MM.1S (cell line): ENCODE measurements at regions not wholly inside any gene's neighbourhood (a gene's known extent, or its start where the extent isn't known, plus 50 kb on each side); places are given as distances from the start of the nearest gene placed in this dataset.

Source experiments
- DNase-seq: peaks from one replicate; pipeline ENCODE4 v3.0.0-alpha.2; 2015
- H2AFZ ChIP-seq: fragments of 300-600 bp; sonication (generic); 2 replicates; pipeline ENCODE4 v1.6.0; 2016; ENCODE audit warnings: antibody characterized with exemption, low read length
- H3F3A ChIP-seq: fragments of 300-600 bp; sonication (generic); 2 replicates; pipeline ENCODE4 v1.6.1; 2016; ENCODE audit warnings: mild to moderate bottlenecking, antibody characterized with exemption, low read length, moderate library complexity, mixed read lengths; ENCODE audit not compliant: insufficient read depth
- H3K27ac ChIP-seq: fragments of 300-600 bp; sonication (generic); 2 replicates; pipeline ENCODE4 v1.5.1; 2016; ENCODE audit warnings: mild to moderate bottlenecking, low read length
- H3K27me3 ChIP-seq: fragments of 300-600 bp; sonication (generic); replicated peaks from 2 replicates; pipeline ENCODE4 v1.6.0; 2016; ENCODE audit warnings: low read length; ENCODE audit not compliant: insufficient read depth
- H3K36me3 ChIP-seq: fragments of 300-600 bp; sonication (generic); replicated peaks from 2 replicates; pipeline ENCODE4 v1.6.1; 2016; ENCODE audit warnings: mild to moderate bottlenecking, low read length, mixed read lengths; ENCODE audit not compliant: insufficient read depth
- H3K4me1 ChIP-seq: fragments of 300-600 bp; sonication (generic); 2 replicates; pipeline ENCODE4 v1.6.1; 2016; ENCODE audit warnings: low read length, mixed read lengths
- H3K4me2 ChIP-seq: fragments of 300-600 bp; sonication (generic); 2 replicates; pipeline ENCODE4 v1.6.0; 2016; ENCODE audit warnings: low read depth, low read length
- H3K4me3 ChIP-seq: fragments of 300-600 bp; sonication (generic); 2 replicates; pipeline ENCODE4 v1.5.1; 2016; ENCODE audit warnings: low read length, mixed read lengths
- H3K79me2 ChIP-seq: fragments of 300-600 bp; sonication (generic); 2 replicates; pipeline ENCODE4 v1.6.1; 2016; ENCODE audit warnings: mixed run types, low read length, mixed read lengths
- H3K9ac ChIP-seq: fragments of 300-600 bp; sonication (generic); 2 replicates; pipeline ENCODE4 v1.6.1; 2016; ENCODE audit warnings: low read length, mixed read lengths
- H3K9me2 ChIP-seq: fragments of 300-600 bp; sonication (generic); replicated peaks from 2 replicates; pipeline ENCODE4 v1.6.1; 2016; ENCODE audit warnings: mild to moderate bottlenecking, low read length, mixed read lengths; ENCODE audit not compliant: insufficient read depth
- H3K9me3 ChIP-seq: fragments of 300-600 bp; sonication (generic); replicated peaks from 2 replicates; pipeline ENCODE4 v1.6.1; 2016; ENCODE audit warnings: mild to moderate bottlenecking, low read length, mixed read lengths; ENCODE audit not compliant: insufficient read depth
- H4K20me1 ChIP-seq: fragments of 300-600 bp; sonication (generic); 2 replicates; pipeline ENCODE4 v1.6.1; 2016; ENCODE audit warnings: mild to moderate bottlenecking, low read length, moderate library complexity, mixed read lengths; ENCODE audit not compliant: insufficient read depth
- CTCF ChIP-seq: fragments of 300-600 bp; sonication (generic); IDR thresholded peaks from 2 replicates; pipeline ENCODE4 v1.5.1; 2016; ENCODE audit warnings: antibody characterized with exemption, low read length, mixed read lengths
- EZH2 ChIP-seq: fragments of 300-600 bp; sonication (generic); optimal IDR thresholded peaks from 2 replicates; pipeline ENCODE3; 2017; ENCODE audit warnings: low read depth, mild to moderate bottlenecking, antibody characterized with exemption, low read length, mixed read lengths
- EZH2phosphoT487 ChIP-seq: fragments of 300-600 bp; sonication (generic); IDR thresholded peaks from 2 replicates; pipeline ENCODE4 v1.6.1; 2018; ENCODE audit warnings: antibody characterized with exemption, low read length

- no peaks in the 10 kb centered on the region for H3K36me3 ChIP-seq
- H3K9me3 ChIP-seq: no peaks in the 10 kb centered on the region
- no peak for DNase-seq
- H3K4me1 ChIP-seq: no peaks in the 10 kb centered on the region
- H3K9ac ChIP-seq: no peak overlapping the region
- H4K20me1 ChIP-seq: no peaks in the 10 kb centered on the region
- no peak overlapping the region for H3K27ac ChIP-seq
- no peak overlapping the region for H2AFZ ChIP-seq
- H3K9me2 ChIP-seq: no peaks in the 10 kb centered on the region
- H3K27me3 ChIP-seq: no peaks in the 10 kb centered on the region
- H3K4me3 ChIP-seq: no peak overlapping the region
- no peaks in the 10 kb centered on the region for H3K79me2 ChIP-seq
- no peaks in the 10 kb centered on the region for H3F3A ChIP-seq
- H3K4me2 ChIP-seq: no peak overlapping the region
- TF ChIP-seq EZH2 (no peak), CTCF (no peak), EZH2phosphoT487 (no peak)
These were observed 415.2 kb upstream of the SGCG start for GRCh38 chr13:22765547-22765946.

- no peak overlapping the region for H2AFZ ChIP-seq
- no peaks in the 10 kb centered on the region for H3K27me3 ChIP-seq
- no peaks in the 10 kb centered on the region for H3F3A ChIP-seq
- H3K9me2 ChIP-seq: no peaks in the 10 kb centered on the region
- no peak overlapping the region for H3K27ac ChIP-seq
- H3K9ac ChIP-seq: no peak overlapping the region
- H3K4me1 ChIP-seq: no peaks in the 10 kb centered on the region
- no peaks in the 10 kb centered on the region for H3K9me3 ChIP-seq
- TF ChIP-seq CTCF: no peak
- no peak for TF ChIP-seq EZH2phosphoT487
- no peak overlapping the region for H3K4me3 ChIP-seq
- H3K36me3 ChIP-seq: no peaks in the 10 kb centered on the region
- no peak overlapping the region for H3K4me2 ChIP-seq
- H4K20me1 ChIP-seq: no peaks in the 10 kb centered on the region
- no peak for DNase-seq
- H3K79me2 ChIP-seq: no peaks in the 10 kb centered on the region
These were observed 409.9 kb upstream of the SGCG start for GRCh38 chr13:22770891-22771290.

GRCh38 chr13:22773465-22773864 is 407.3 kb upstream of the SGCG start:
- no peak overlapping the region for H3K9ac ChIP-seq
- no peak for DNase-seq
- no peaks in the 10 kb centered on the region for H3K79me2 ChIP-seq
- no peak overlapping the region for H3K27ac ChIP-seq
- no peaks in the 10 kb centered on the region for H3F3A ChIP-seq
- H2AFZ ChIP-seq: no peak overlapping the region
- no peak overlapping the region for H3K4me2 ChIP-seq
- TF ChIP-seq EZH2 (no peak), EZH2phosphoT487 (no peak), CTCF (no peak)
- H3K9me2 ChIP-seq: no peaks in the 10 kb centered on the region
- H3K9me3 ChIP-seq: no peaks in the 10 kb centered on the region
- H3K4me3 ChIP-seq: no peak overlapping the region
- no peaks in the 10 kb centered on the region for H3K27me3 ChIP-seq
- no peaks in the 10 kb centered on the region for H3K4me1 ChIP-seq
- H4K20me1 ChIP-seq: no peaks in the 10 kb centered on the region
- H3K36me3 ChIP-seq: no peaks in the 10 kb centered on the region
